GM19463 (cell line): ENCODE measurements at regions not wholly inside any gene's neighbourhood (a gene's known extent, or its start where the extent isn't known, plus 50 kb on each side); places are given as distances from the start of the nearest gene placed in this dataset.

ENCODE experiments used
- ATAC-seq: cut with Tn5 transposase; IDR thresholded peaks from one replicate; pipeline ENCODE4 v1.9.1; 2021; ENCODE audit warnings: mild to moderate bottlenecking, moderate library complexity; ENCODE audit not compliant: unreplicated experiment

- no peak for ATAC-seq
Observed at GRCh38 chr10:131017566-131018285, 293.8 kb downstream of the TCERG1L start.

GRCh38 chr10:131018886-131019500 is 292.5 kb downstream of the TCERG1L start:
- no peak for ATAC-seq

GRCh38 chr10:131019696-131020095 is 291.8 kb downstream of the TCERG1L start:
- no peak for ATAC-seq

- ATAC-seq: no peak
Observed at GRCh38 chr10:131020775-131021174, 290.7 kb downstream of the TCERG1L start.

- no peak for ATAC-seq
Observed at GRCh38 chr10:131021246-131021895, 290.1 kb downstream of the TCERG1L start.

- no peak for ATAC-seq
Observed at GRCh38 chr10:131021969-131022368, 289.6 kb downstream of the TCERG1L start.

GRCh38 chr10:131022369-131022768 is 289.2 kb downstream of the TCERG1L start:
- no peak for ATAC-seq

GRCh38 chr10:131022981-131023380 is 288.5 kb downstream of the TCERG1L start:
- no peak for ATAC-seq

GRCh38 chr10:131024259-131025131 is 287.0 kb downstream of the TCERG1L start:
- no peak for ATAC-seq

- ATAC-seq: no peak
Observed at GRCh38 chr10:131025333-131025732, 286.2 kb downstream of the TCERG1L start.

- ATAC-seq: no peak
Observed at GRCh38 chr10:131027256-131027655, 284.3 kb downstream of the TCERG1L start.

GRCh38 chr10:131031346-131031745 is 280.2 kb downstream of the TCERG1L start:
- ATAC-seq: no peak

GRCh38 chr10:131032329-131033165 is 279.0 kb downstream of the TCERG1L start:
- no peak for ATAC-seq

- ATAC-seq: no peak
Observed at GRCh38 chr10:131033166-131034085, 278.1 kb downstream of the TCERG1L start.

- no peak for ATAC-seq
Observed at GRCh38 chr10:131034451-131034850, 277.1 kb downstream of the TCERG1L start.

- no peak for ATAC-seq
Observed at GRCh38 chr10:131035779-131036178, 275.7 kb downstream of the TCERG1L start.

GRCh38 chr10:131038056-131038455 is 273.5 kb downstream of the TCERG1L start:
- no peak for ATAC-seq

GRCh38 chr10:131041031-131041430 is 270.5 kb downstream of the TCERG1L start:
- ATAC-seq: no peak

GRCh38 chr10:131041441-131041840 is 270.1 kb downstream of the TCERG1L start:
- ATAC-seq: no peak
